Colon (tissue), 2 donors: ENCODE measurements at regions not wholly inside any gene's neighbourhood (a gene's known extent, or its start where the extent isn't known, plus 50 kb on each side); places are given as distances from the start of the nearest gene placed in this dataset.

Experiments
- FAIRE-seq: peaks from 2 replicates; lab custom pipeline; 2012; peaks lifted over from hg19 to GRCh38; lab: Jason Lieb, UNC
- donor health status: control.
- donor health status: control.

GRCh38 chr4:135840781-135841180 lies 1639.2 kb upstream of the PABPC4L start:
- FAIRE-seq: no peak

GRCh38 chr4:135839712-135840111 lies 1638.1 kb upstream of the PABPC4L start:
- FAIRE-seq: no peak

- no peak for FAIRE-seq
Observed at GRCh38 chr4:135838889-135839288, 1637.3 kb upstream of the PABPC4L start.

GRCh38 chr4:135834471-135834870 lies 1632.9 kb upstream of the PABPC4L start:
- FAIRE-seq: no peak

- no peak for FAIRE-seq
Observed at GRCh38 chr4:135833529-135833928, 1631.9 kb upstream of the PABPC4L start.

- no peak for FAIRE-seq
Observed at GRCh38 chr4:135824759-135825296, 1623.2 kb upstream of the PABPC4L start.

GRCh38 chr4:135804785-135805184 lies 1603.2 kb upstream of the PABPC4L start:
- FAIRE-seq: no peak

GRCh38 chr4:135777361-135777760 lies 1575.8 kb upstream of the PABPC4L start:
- no peak for FAIRE-seq

- no peak for FAIRE-seq
Observed at GRCh38 chr4:135775909-135776308, 1574.3 kb upstream of the PABPC4L start.

GRCh38 chr4:135770505-135770904 lies 1568.9 kb upstream of the PABPC4L start:
- no peak for FAIRE-seq

GRCh38 chr4:135744928-135745327 lies 1543.3 kb upstream of the PABPC4L start:
- peak; percentile 55 for FAIRE-seq

GRCh38 chr4:135741583-135741982 lies 1540.0 kb upstream of the PABPC4L start:
- FAIRE-seq: no peak

GRCh38 chr4:135739354-135739753 lies 1537.8 kb upstream of the PABPC4L start:
- FAIRE-seq: no peak

GRCh38 chr4:135735512-135735911 lies 1533.9 kb upstream of the PABPC4L start:
- no peak for FAIRE-seq

- no peak for FAIRE-seq
Observed at GRCh38 chr4:135732448-135732847, 1530.9 kb upstream of the PABPC4L start.

- FAIRE-seq: no peak
Observed at GRCh38 chr4:135731682-135732081, 1530.1 kb upstream of the PABPC4L start.

- FAIRE-seq: no peak
Observed at GRCh38 chr4:135724421-135724820, 1522.8 kb upstream of the PABPC4L start.

GRCh38 chr4:135718019-135718418 lies 1516.4 kb upstream of the PABPC4L start:
- no peak for FAIRE-seq

- FAIRE-seq: no peak
Observed at GRCh38 chr4:135705343-135705742, 1503.8 kb upstream of the PABPC4L start.

- no peak for FAIRE-seq
Observed at GRCh38 chr4:135694066-135694465, 1492.5 kb upstream of the PABPC4L start.

GRCh38 chr4:135684001-135684400 lies 1482.4 kb upstream of the PABPC4L start:
- FAIRE-seq: no peak

- FAIRE-seq: no peak
Observed at GRCh38 chr4:135672202-135672601, 1470.6 kb upstream of the PABPC4L start.

GRCh38 chr4:135670548-135670947 lies 1469.0 kb upstream of the PABPC4L start:
- FAIRE-seq: no peak
